Left cardiac atrium (tissue), 4 donors: ENCODE measurements at regions not wholly inside any gene's neighbourhood (a gene's known extent, or its start where the extent isn't known, plus 50 kb on each side); places are given as distances from the start of the nearest gene placed in this dataset.
A peak's percentile ranks its signal among the peaks of the same experiment; 100 is the strongest.

Experiments
- ATAC-seq, 2 donors: fragments of 200-7000 bp; cut with Tn5 transposase; one replicate each; pipeline ENCODE4 v1.9.1; 2020; ENCODE audit warnings: mild to moderate bottlenecking in 2 of 2, moderate library complexity in 2 of 2
- DNase-seq: peaks from one replicate; pipeline ENCODE4 v3.0.0-alpha.2; 2020
- intact Hi-C, 2 donors: fragments of 100-400 bp; cut with DNase I; formaldehyde crosslinking; loops; one replicate each; pipeline versions ENCODE4 v1.14.1 to v1.15.1; 2022 to 2023
- donor health status: DM: no; HTN: yes; CAD: no.
- donor health status: DM: no; HTN: yes; CAD: no; lungs with severe emphysema.
- donor health status: DM: yes; HTN: yes; CAD: no.
- donor health status: Dilated cardiomyopathy.

- intact Hi-C loops, result no loop called here
- no peak for ATAC-seq
Observed at GRCh38 chr3:166489826-166490225, 652.6 kb upstream of the BCHE start.

GRCh38 chr3:166488977-166489672 lies 651.9 kb upstream of the BCHE start:
- no peak for ATAC-seq
- intact Hi-C loops, result no loop called here
- no peak for DNase-seq

More at GRCh38 chr3:166489826-166490225, 652.6 kb upstream of the BCHE start:
- no peak for DNase-seq

- intact Hi-C loops, result no loop called here
- ATAC-seq (no peak), DNase-seq (no peak)
Observed at GRCh38 chr3:166484470-166484869, 647.2 kb upstream of the BCHE start.

GRCh38 chr3:166481340-166481739 lies 644.1 kb upstream of the BCHE start:
- ATAC-seq (no peak), DNase-seq (no peak)
- intact Hi-C loops, result no loop called here

GRCh38 chr3:166478356-166478755 lies 641.1 kb upstream of the BCHE start:
- no peak for DNase-seq
- intact Hi-C loops, result no loop called here
- ATAC-seq, result no peak

GRCh38 chr3:166473501-166473900 lies 636.3 kb upstream of the BCHE start:
- intact Hi-C loops, result no loop called here
- ATAC-seq, result no peak
- DNase-seq, result no peak

- intact Hi-C loops, result no loop called here
- DNase-seq (no peak), ATAC-seq (no peak)
Observed at GRCh38 chr3:166472015-166472414, 634.8 kb upstream of the BCHE start.

GRCh38 chr3:166471074-166471767 lies 634.0 kb upstream of the BCHE start:
- intact Hi-C loops, result no loop called here
- no peak for ATAC-seq
- DNase-seq, result no peak

GRCh38 chr3:166462891-166463470 lies 625.8 kb upstream of the BCHE start:
- ATAC-seq, result no peak
- DNase-seq, result no peak
- intact Hi-C loops, result no loop called here

GRCh38 chr3:166461626-166462025 lies 624.4 kb upstream of the BCHE start:
- intact Hi-C loops, result no loop called here
- ATAC-seq (no peak), DNase-seq (no peak)

GRCh38 chr3:166457382-166457781 lies 620.2 kb upstream of the BCHE start:
- intact Hi-C loops, result no loop called here
- ATAC-seq, result no peak
- DNase-seq, result no peak

- DNase-seq, result no peak
- intact Hi-C loops, result no loop called here
- ATAC-seq, result no peak
Observed at GRCh38 chr3:166456286-166456685, 619.1 kb upstream of the BCHE start.

GRCh38 chr3:166455744-166456143 lies 618.5 kb upstream of the BCHE start:
- ATAC-seq (no peak), DNase-seq (no peak)
- intact Hi-C loops, result no loop called here

GRCh38 chr3:166453478-166453877 lies 616.3 kb upstream of the BCHE start:
- DNase-seq, result no peak
- no peak for ATAC-seq
- intact Hi-C loops, result no loop called here

- intact Hi-C loops, result no loop called here
- ATAC-seq (no peak), DNase-seq (no peak)
Observed at GRCh38 chr3:166451997-166452396, 614.8 kb upstream of the BCHE start.

GRCh38 chr3:166447513-166447912 lies 610.3 kb upstream of the BCHE start:
- no peak for ATAC-seq
- intact Hi-C loops, result no loop called here
- no peak for DNase-seq

GRCh38 chr3:166446986-166447385 lies 609.8 kb upstream of the BCHE start:
- DNase-seq, result no peak
- intact Hi-C loops, result no loop called here
- ATAC-seq, result no peak

- intact Hi-C loops, result no loop called here
- ATAC-seq, result no peak
Observed at GRCh38 chr3:166446291-166446690, 609.1 kb upstream of the BCHE start.

GRCh38 chr3:166445865-166446264 lies 608.6 kb upstream of the BCHE start:
- intact Hi-C loops, result no loop called here
- ATAC-seq, result no peak
- DNase-seq, result no peak

More at GRCh38 chr3:166446291-166446690, 609.1 kb upstream of the BCHE start:
- DNase-seq, result no peak

GRCh38 chr3:166444756-166445155 lies 607.5 kb upstream of the BCHE start:
- peak in 1 of 2 donors; percentile 15 for ATAC-seq
- no peak for DNase-seq
- intact Hi-C loops, result no loop called here

GRCh38 chr3:166444336-166444735 lies 607.1 kb upstream of the BCHE start:
- ATAC-seq, result peak in 1 of 2 donors; percentile 55
- DNase-seq, result no peak
- intact Hi-C loops, result no loop called here
